Nephron (organoid): ENCODE measurements at regions not wholly inside any gene's neighbourhood (a gene's known extent, or its start where the extent isn't known, plus 50 kb on each side); places are given as distances from the start of the nearest gene placed in this dataset.

Experiments used
- H3K27ac Mint-ChIP-seq, 3 experiments: 2 replicates each; pipeline ENCODE4 v1.8.0; 2020; ENCODE audit warnings: mixed read lengths in 3 of 3, mild to moderate bottlenecking in 2 of 3, moderate library complexity in 1 of 3
- H3K27me3 Mint-ChIP-seq: 2 replicates; pipeline ENCODE4 v1.8.0; 2021; ENCODE audit warnings: low read depth, mild to moderate bottlenecking, moderate library complexity, mixed read lengths
- H3K36me3 Mint-ChIP-seq: 2 replicates; pipeline ENCODE4 v1.8.0; 2020; ENCODE audit warnings: low read depth, mixed read lengths
- H3K4me1 Mint-ChIP-seq: 2 replicates; pipeline ENCODE4 v1.8.0; 2020; ENCODE audit warnings: mixed read lengths
- H3K4me3 Mint-ChIP-seq, 3 experiments: 2 replicates each; pipeline ENCODE4 v1.8.0; 2020; ENCODE audit warnings: mild to moderate bottlenecking in 3 of 3, mixed read lengths in 3 of 3, moderate library complexity in 2 of 3
- H3K9me3 Mint-ChIP-seq: 2 replicates; pipeline ENCODE4 v1.8.0; 2020; ENCODE audit warnings: mixed read lengths
- TF ChIP-seq, protein P1 (sequence below), 3 experiments: fragments of 200-600 bp; sonication (generic); IDR thresholded peaks; one replicate each; pipeline ENCODE4 v1.5.0; 2021; ENCODE audit warnings: antibody characterized with exemption in 3 of 3; ENCODE audit not compliant: unreplicated experiment in 3 of 3

DNA sequence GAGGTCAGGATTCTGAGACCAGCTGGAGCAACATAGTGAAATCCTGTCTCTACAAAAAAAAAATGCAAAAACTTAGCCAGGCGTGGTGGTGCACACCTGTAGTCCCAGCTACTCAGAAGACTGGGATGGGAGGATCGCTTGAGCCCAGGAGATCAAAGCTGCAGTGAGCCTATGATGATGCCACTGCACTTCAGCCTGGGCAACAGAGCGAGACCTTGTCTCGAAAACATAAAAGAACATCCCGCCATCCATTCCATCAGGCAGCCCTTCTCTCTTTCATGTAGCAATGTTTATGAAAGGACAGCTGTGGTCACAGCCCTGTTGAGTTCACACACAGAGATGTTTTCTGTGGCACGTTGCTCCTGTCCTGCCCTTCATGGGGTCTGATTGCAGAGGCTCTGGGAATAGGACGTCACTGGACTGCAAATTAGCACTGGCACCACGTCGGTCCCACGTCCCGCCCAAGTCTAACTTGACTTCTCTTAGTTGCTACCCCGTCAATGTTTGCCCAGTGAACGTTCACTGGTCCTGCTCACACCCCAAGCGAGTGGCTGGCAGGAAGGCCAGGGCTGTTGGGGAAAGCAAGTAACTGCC, 64.5 kb upstream of the MYL10 start:
- no peaks in the 10 kb centered on the region for H3K9me3 Mint-ChIP-seq
- H3K4me1 Mint-ChIP-seq: peaks cover 17% of the 10 kb centered on the region
- peak overlapping the region; percentile 39 to 55 (median 53) for H3K27ac Mint-ChIP-seq
- no peak overlapping the region for H3K4me3 Mint-ChIP-seq
- H3K27me3 Mint-ChIP-seq: peaks cover 14% of the 10 kb centered on the region
- TF ChIP-seq, protein P1, sequence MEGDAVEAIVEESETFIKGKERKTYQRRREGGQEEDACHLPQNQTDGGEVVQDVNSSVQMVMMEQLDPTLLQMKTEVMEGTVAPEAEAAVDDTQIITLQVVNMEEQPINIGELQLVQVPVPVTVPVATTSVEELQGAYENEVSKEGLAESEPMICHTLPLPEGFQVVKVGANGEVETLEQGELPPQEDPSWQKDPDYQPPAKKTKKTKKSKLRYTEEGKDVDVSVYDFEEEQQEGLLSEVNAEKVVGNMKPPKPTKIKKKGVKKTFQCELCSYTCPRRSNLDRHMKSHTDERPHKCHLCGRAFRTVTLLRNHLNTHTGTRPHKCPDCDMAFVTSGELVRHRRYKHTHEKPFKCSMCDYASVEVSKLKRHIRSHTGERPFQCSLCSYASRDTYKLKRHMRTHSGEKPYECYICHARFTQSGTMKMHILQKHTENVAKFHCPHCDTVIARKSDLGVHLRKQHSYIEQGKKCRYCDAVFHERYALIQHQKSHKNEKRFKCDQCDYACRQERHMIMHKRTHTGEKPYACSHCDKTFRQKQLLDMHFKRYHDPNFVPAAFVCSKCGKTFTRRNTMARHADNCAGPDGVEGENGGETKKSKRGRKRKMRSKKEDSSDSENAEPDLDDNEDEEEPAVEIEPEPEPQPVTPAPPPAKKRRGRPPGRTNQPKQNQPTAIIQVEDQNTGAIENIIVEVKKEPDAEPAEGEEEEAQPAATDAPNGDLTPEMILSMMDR (IDR thresholded peaks at IDR 0.05; ENCODE audit: unreplicated experiment in 3 of 3): no peak
- peaks cover 4% of the 10 kb centered on the region for H3K36me3 Mint-ChIP-seq

DNA sequence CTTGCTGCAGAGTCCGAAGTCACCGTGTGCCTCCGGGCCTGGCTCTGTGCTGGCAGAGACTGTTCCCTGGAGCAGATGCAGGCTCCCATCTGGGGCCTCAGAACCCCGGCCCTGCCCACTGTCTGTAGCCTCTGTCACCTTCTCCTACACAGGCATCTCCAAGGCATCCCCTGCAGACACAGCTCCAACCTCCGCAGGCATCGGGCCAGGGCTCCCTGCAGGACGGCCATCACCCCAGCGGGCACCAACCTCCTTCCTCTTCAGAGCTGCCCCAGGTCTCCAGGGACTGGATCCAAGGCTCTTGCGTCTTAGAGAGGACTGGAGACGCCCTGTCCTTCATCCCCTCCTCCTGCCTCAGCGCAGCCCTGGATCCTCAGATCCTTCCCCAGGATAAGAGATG, 69.9 kb upstream of the MYL10 start:
- TF ChIP-seq, protein P1 (IDR thresholded peaks at IDR 0.05; ENCODE audit: unreplicated experiment in 3 of 3): no peak
- Mint-ChIP-seq H3K4me1 (peaks cover 15% of the 10 kb centered on the region), H3K4me3 (peak overlapping the region in 2 of 3 experiments; percentile 13 to 49), H3K27me3 (peaks cover 43% of the 10 kb centered on the region), H3K27ac (peak overlapping the region in 2 of 3 experiments; percentile 16 to 76), H3K36me3 (peaks cover 4% of the 10 kb centered on the region), H3K9me3 (peaks cover 2% of the 10 kb centered on the region)

DNA sequence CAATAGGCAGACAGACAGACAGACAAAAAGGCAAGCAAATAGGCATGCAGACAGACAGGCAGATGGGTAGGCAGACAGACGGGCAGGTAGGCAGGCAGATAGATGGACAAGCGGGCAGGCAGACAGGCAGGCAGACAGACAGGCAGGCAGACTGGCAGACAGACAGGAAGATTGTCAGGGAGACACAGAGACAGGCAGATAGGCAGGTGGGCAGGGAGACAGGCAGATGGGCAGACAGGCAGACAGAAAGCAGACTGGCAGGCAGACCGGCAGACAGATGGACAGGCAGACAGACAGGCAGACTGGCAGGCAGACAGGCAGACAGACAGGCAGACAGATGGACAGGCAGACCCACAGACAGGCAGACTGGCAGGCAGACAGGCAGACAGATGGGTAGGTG, 70.3 kb upstream of the MYL10 start:
- Mint-ChIP-seq H3K27me3 (peaks cover 43% of the 10 kb centered on the region), H3K36me3 (peaks cover 4% of the 10 kb centered on the region), H3K4me1 (peaks cover 15% of the 10 kb centered on the region), H3K9me3 (peaks cover 2% of the 10 kb centered on the region), H3K27ac (peak overlapping the region in 2 of 3 experiments; percentile 16 to 76), H3K4me3 (peak overlapping the region in 2 of 3 experiments; percentile 13 to 49)
- TF ChIP-seq, protein P1 (IDR thresholded peaks at IDR 0.05; ENCODE audit: unreplicated experiment in 3 of 3): no peak

DNA sequence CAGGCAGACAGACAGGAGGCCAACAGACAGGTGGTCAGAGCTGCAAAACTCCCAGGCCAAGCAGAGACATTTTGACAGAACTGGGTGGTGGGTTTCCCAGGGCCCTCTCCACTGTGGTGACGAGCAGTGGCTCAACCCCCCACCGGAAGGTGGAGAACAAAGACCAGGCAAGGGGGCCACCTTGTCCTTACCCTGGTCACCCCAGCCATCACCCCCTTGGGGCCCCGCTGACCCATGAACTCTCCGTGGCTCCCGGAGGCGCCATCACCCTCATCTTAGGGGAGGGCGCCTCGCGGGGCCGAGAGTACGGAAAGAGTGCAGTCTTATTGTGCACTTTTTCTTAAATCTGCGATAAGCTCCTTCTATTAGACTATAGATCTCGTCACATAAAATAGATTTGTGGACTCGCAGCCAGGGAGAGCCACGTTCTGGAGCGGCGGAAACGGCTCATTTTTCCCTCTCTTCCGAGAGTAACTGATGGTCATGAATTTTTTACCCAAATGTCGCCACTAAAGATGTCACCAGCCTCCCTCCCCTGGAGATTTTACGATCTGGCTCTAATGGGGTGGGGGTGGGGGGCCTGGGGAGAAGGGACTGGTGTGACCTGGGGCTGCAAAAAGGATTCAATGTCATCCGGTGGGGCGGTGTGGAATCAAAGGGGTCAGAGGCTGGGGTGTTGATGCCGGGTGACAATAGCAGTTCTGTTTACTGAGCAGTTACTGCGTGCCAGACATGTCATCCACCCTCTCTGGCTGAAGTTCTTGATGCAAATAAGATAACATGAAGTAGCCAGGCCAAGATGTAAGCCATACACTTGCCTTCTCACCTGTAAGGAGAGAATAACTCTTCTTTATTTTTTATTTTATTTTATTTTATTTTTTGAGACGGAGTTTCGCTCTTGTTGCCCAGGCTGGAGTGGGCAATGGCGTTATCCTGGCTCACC, 71.1 kb upstream of the MYL10 start:
- H3K27me3 Mint-ChIP-seq: peaks cover 43% of the 10 kb centered on the region
- TF ChIP-seq, protein P1 (IDR thresholded peaks at IDR 0.05; ENCODE audit: unreplicated experiment in 3 of 3): no peak
- peaks cover 15% of the 10 kb centered on the region for H3K4me1 Mint-ChIP-seq
- peaks cover 4% of the 10 kb centered on the region for H3K36me3 Mint-ChIP-seq
- H3K4me3 Mint-ChIP-seq: peak overlapping the region in 2 of 3 experiments; percentile 10 to 49
- H3K27ac Mint-ChIP-seq: peak overlapping the region; percentile 10 to 76 (median 11)
- peaks cover 2% of the 10 kb centered on the region for H3K9me3 Mint-ChIP-seq

DNA sequence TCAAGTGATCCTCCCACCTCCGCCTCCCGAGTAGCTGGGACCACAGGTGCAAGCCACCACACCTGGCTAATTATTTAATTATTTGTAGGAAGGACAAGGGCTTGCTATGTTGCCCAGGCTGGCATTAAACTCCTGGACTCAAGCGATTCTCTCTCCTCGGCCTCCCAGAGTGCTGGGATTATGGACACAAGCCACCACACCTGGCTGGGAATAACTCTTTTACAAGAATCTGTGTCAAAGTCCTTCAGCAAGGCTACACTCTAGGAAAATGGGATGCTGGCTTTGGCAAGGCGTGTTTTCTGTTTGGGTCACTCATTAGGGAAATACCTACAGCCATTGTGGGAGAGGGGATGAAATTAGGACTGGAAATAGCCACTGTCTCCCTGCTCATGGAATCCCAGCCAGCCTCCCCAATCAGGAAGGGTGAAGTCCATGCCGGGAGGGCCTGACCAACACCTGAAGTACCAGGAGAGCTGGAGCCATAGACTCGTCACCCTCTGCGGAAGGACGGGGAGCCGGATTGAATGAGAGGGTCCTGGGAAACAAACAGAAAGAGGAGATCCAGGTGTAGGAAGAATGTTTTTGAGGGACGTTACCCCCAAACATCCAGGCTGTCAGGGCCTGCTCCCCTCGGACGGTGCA, 72.2 kb upstream of the MYL10 start:
- Mint-ChIP-seq H3K9me3 (peaks cover 2% of the 10 kb centered on the region), H3K27ac (no peak overlapping the region), H3K4me3 (no peak overlapping the region), H3K4me1 (peaks cover 15% of the 10 kb centered on the region), H3K27me3 (peaks cover 42% of the 10 kb centered on the region), H3K36me3 (peaks cover 4% of the 10 kb centered on the region)
- TF ChIP-seq, protein P1 (IDR thresholded peaks at IDR 0.05; ENCODE audit: unreplicated experiment in 3 of 3): no peak
